HepG2 (cell line): ENCODE measurements at regions not wholly inside any gene's neighbourhood (a gene's known extent, or its start where the extent isn't known, plus 50 kb on each side); places are given as distances from the start of the nearest gene placed in this dataset.

Source experiments
- CEBPG ChIP-seq: IDR thresholded peaks from 2 replicates; pipeline ENCODE4 v1.6.1; 2016
- CREBL2 ChIP-seq: sonication (generic); formaldehyde crosslinking; IDR thresholded peaks from 2 replicates; pipeline ENCODE4 v1.8.1; 2023; ENCODE audit warnings: missing genetic modification reagents, mild to moderate bottlenecking, borderline replicate concordance
- FOXP1 ChIP-seq, 2 experiments: fragments of 450-650 bp in 1 of 2; IDR thresholded peaks; 2 replicates each; pipeline ENCODE4 v1.6.1; 2017 to 2018; ENCODE audit warnings: antibody characterized with exemption in 1 of 2
- HDAC2 ChIP-seq: sonication (generic); formaldehyde crosslinking; IDR thresholded peaks from 2 replicates; pipeline ENCODE4 v1.4.0; 2020; ENCODE audit warnings: missing genetic modification reagents
- HNF4A ChIP-seq: sonication (generic); formaldehyde crosslinking; IDR thresholded peaks from 2 replicates; pipeline ENCODE4 v1.4.0; 2020; ENCODE audit warnings: missing genetic modification reagents
- HNRNPH1 ChIP-seq: fragments of 200-400 bp; formaldehyde crosslinking; optimal IDR thresholded peaks from 2 replicates; pipeline ENCODE3; 2017; ENCODE audit warnings: mild to moderate bottlenecking, low read depth, low read length
- KIAA2018 ChIP-seq: sonication (generic); formaldehyde crosslinking; IDR thresholded peaks from 2 replicates; pipeline ENCODE4 v1.5.0; 2020; ENCODE audit warnings: mild to moderate bottlenecking, missing genetic modification reagents, borderline replicate concordance
- MEIS2 ChIP-seq: sonication (generic); formaldehyde crosslinking; IDR thresholded peaks from 2 replicates; pipeline ENCODE4 v1.9.0; 2021; ENCODE audit warnings: mild to moderate bottlenecking, missing genetic modification reagents
- PBX3 ChIP-seq: sonication (generic); formaldehyde crosslinking; IDR thresholded peaks from 2 replicates; pipeline ENCODE4 v1.8.1; 2023; ENCODE audit warnings: missing genetic modification reagents, inconsistent platforms, borderline replicate concordance
- POLR2AphosphoS5 ChIP-seq: IDR thresholded peaks from 2 replicates; pipeline ENCODE4 v1.6.1; 2012; ENCODE audit warnings: low read depth, low read length
- RARA ChIP-seq: IDR thresholded peaks from 2 replicates; pipeline ENCODE4 v1.6.1; 2016; ENCODE audit warnings: missing genetic modification reagents, missing compliant biosample characterization
- SALL1 ChIP-seq: sonication (generic); formaldehyde crosslinking; IDR thresholded peaks from 2 replicates; pipeline ENCODE4 v1.8.0; 2022; ENCODE audit warnings: mild to moderate bottlenecking, missing genetic modification reagents
- SAP130 ChIP-seq: IDR thresholded peaks from 2 replicates; pipeline ENCODE4 v1.6.1; 2016; ENCODE audit warnings: low read depth
- SMAD3 ChIP-seq: sonication (generic); formaldehyde crosslinking; IDR thresholded peaks from 2 replicates; pipeline ENCODE4 v1.4.0; 2020; ENCODE audit warnings: missing genetic modification reagents
- ZNF235 ChIP-seq: sonication (generic); formaldehyde crosslinking; IDR thresholded peaks from 2 replicates; pipeline ENCODE4 v1.8.1; 2023; ENCODE audit warnings: mild to moderate bottlenecking, missing genetic modification reagents, borderline replicate concordance
- ZNF674 ChIP-seq: sonication (generic); formaldehyde crosslinking; IDR thresholded peaks from 2 replicates; pipeline ENCODE4 v1.5.0; 2020; ENCODE audit warnings: low read depth, mild to moderate bottlenecking, missing genetic modification reagents
- ZNF704 ChIP-seq: sonication (generic); formaldehyde crosslinking; IDR thresholded peaks from 2 replicates; pipeline ENCODE4 v1.8.1; 2023; ENCODE audit warnings: mild to moderate bottlenecking, inconsistent platforms, moderate library complexity, missing genetic modification reagents, borderline replicate concordance
- ZNF737 ChIP-seq: sonication (generic); formaldehyde crosslinking; IDR thresholded peaks from 2 replicates; pipeline ENCODE4 v1.5.0; 2020; ENCODE audit warnings: missing genetic modification reagents, mild to moderate bottlenecking, borderline replicate concordance
- TF ChIP-seq, protein P1 (sequence below): sonication (generic); formaldehyde crosslinking; IDR thresholded peaks from 2 replicates; pipeline ENCODE4 v1.5.0; 2020; ENCODE audit warnings: missing genetic modification reagents

DNA sequence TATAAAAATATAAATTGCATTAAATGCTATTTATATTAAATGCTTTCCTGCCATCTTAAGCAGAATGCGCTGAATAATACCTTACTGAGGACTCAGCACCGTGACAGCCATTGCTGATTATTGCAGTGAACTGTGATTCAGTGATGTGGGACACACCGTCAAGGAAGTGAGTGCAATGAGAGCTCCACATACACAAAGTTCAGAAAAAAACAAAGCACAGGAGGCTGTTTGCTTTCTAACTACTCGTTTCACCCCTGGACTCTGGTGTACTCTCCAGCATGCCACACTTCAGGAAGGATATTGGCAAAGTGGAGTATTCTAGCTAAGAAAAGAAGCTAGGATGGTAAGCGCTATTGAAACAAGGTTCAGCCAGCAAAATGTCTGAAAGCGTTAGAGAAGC lies 57.4 kb upstream of the CXADR start (continued):
- no peak for TF ChIP-seq KIAA2018
- TF ChIP-seq ZNF704, result no peak
- TF ChIP-seq POLR2AphosphoS5, result peak; percentile 42; the same call in 1 of the 2 replicates
- TF ChIP-seq HNF4A (CRISPR knock-in tag), result peak; percentile 43; the same call in 1 of the 2 replicates
- TF ChIP-seq SALL1, result peak; percentile 42; the same call in 1 of the 2 replicates
- TF ChIP-seq ZNF737 (CRISPR knock-in tag), result no peak
- TF ChIP-seq SAP130 (CRISPR knock-in tag), result peak; percentile 35
- peak; percentile 22; the same call in 1 of the 2 replicates for TF ChIP-seq RARA (CRISPR knock-in tag)
- 0 out of 2 replicates have a peak, but pooled peaks have one; percentile 19 for TF ChIP-seq HDAC2 (CRISPR knock-in tag)
- TF ChIP-seq ZNF674, result no peak
- no peak for TF ChIP-seq CREBL2 (CRISPR knock-in tag)
- TF ChIP-seq CEBPG (CRISPR knock-in tag), result no peak
- TF ChIP-seq, protein P1, sequence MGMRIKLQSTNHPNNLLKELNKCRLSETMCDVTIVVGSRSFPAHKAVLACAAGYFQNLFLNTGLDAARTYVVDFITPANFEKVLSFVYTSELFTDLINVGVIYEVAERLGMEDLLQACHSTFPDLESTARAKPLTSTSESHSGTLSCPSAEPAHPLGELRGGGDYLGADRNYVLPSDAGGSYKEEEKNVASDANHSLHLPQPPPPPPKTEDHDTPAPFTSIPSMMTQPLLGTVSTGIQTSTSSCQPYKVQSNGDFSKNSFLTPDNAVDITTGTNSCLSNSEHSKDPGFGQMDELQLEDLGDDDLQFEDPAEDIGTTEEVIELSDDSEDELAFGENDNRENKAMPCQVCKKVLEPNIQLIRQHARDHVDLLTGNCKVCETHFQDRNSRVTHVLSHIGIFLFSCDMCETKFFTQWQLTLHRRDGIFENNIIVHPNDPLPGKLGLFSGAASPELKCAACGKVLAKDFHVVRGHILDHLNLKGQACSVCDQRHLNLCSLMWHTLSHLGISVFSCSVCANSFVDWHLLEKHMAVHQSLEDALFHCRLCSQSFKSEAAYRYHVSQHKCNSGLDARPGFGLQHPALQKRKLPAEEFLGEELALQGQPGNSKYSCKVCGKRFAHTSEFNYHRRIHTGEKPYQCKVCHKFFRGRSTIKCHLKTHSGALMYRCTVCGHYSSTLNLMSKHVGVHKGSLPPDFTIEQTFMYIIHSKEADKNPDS (CRISPR knock-in tag), result peak; percentile 14; the same call in 1 of the 2 replicates
- no peak for TF ChIP-seq SMAD3 (CRISPR knock-in tag)
- TF ChIP-seq HNRNPH1, result no peak
- no peak for TF ChIP-seq FOXP1 (IDR thresholded peaks at IDR 0.05)
- peak; percentile 51; the same call in 1 of the 2 replicates for TF ChIP-seq FOXP1 (CRISPR knock-in tag; IDR thresholded peaks at IDR 0.05)
- no peak for TF ChIP-seq PBX3 (CRISPR knock-in tag)
- no peak for TF ChIP-seq ZNF235 (CRISPR knock-in tag)
- no peak for TF ChIP-seq MEIS2 (CRISPR knock-in tag)
